H1 (cell line): ENCODE measurements at regions not wholly inside any gene's neighbourhood (a gene's known extent, or its start where the extent isn't known, plus 50 kb on each side); places are given as distances from the start of the nearest gene placed in this dataset.

ENCODE experiments used
- MAFK ChIP-seq: IDR thresholded peaks from 2 replicates; pipeline ENCODE4 v1.6.1; 2012; ENCODE audit warnings: low read depth, mild to moderate bottlenecking, improper control_type of control experiment, low read length

GRCh38 chr4:18398661-18399060 is 377.1 kb upstream of the LCORL start (continued):
- no peak for TF ChIP-seq MAFK
- TF ChIP-seq, all 59 proteins: peak for 0
